H1 (cell line): ENCODE measurements at regions not wholly inside any gene's neighbourhood (a gene's known extent, or its start where the extent isn't known, plus 50 kb on each side); places are given as distances from the start of the nearest gene placed in this dataset.

ENCODE experiments used
- BCL11A ChIP-seq, 2 experiments: IDR thresholded peaks; one replicate each; pipeline ENCODE4 v1.6.1; 2011; ENCODE audit warnings: low read depth in 2 of 2, low read length in 2 of 2, mild to moderate bottlenecking in 2 of 2
- CREB1 ChIP-seq: IDR thresholded peaks from 2 replicates; pipeline ENCODE4 v1.6.1; 2012; ENCODE audit warnings: inconsistent platforms
- KDM1A ChIP-seq: fragments of 200-600, 300-600 bp; sonication (generic); IDR thresholded peaks from 2 replicates; pipeline ENCODE4 v1.7.1; 2016; ENCODE audit warnings: mild to moderate bottlenecking, low read length, borderline replicate concordance
- NRF1 ChIP-seq: IDR thresholded peaks from 2 replicates; pipeline ENCODE4 v1.6.1; 2011; ENCODE audit warnings: mild to moderate bottlenecking, low read depth, low read length, improper control_type of control experiment
- TAF7 ChIP-seq: optimal IDR thresholded peaks from 2 replicates; pipeline ENCODE3; 2011; ENCODE audit warnings: low read depth, mild to moderate bottlenecking, inconsistent platforms, low read length, moderate library complexity, borderline replicate concordance
- TF ChIP-seq, protein P1 (sequence below): fragments of 300-600 bp; sonication (generic); IDR thresholded peaks from 2 replicates; pipeline ENCODE4 v1.7.1; 2012; ENCODE audit warnings: low read length, moderate library complexity, mild to moderate bottlenecking, inconsistent platforms; ENCODE audit not compliant: insufficient replicate concordance
- TF ChIP-seq, protein P2 (sequence below): IDR thresholded peaks from 2 replicates; pipeline ENCODE4 v1.6.1; 2012; ENCODE audit warnings: low read length, inconsistent platforms

DNA sequence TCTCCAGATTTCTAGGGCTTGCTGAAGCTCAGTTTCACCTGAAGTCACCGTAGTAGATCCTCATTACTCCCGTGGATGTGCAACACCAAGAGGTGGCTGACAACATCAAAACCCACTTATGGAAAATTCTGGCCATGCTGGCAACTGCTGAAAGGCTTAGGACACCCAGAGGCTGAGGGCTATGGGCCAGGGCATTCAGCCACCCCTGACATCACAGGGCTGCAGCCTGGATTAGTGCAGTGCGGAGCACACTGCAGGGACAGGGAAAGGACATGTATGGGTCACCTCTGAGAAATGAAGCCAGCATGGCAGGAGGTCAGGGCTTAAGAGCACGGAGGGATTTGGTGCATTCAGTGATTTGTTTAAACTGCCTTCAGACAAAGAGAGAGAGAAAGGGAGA, 300.6 kb downstream of the TDRD15 start (continued):
- TF ChIP-seq, protein P1, sequence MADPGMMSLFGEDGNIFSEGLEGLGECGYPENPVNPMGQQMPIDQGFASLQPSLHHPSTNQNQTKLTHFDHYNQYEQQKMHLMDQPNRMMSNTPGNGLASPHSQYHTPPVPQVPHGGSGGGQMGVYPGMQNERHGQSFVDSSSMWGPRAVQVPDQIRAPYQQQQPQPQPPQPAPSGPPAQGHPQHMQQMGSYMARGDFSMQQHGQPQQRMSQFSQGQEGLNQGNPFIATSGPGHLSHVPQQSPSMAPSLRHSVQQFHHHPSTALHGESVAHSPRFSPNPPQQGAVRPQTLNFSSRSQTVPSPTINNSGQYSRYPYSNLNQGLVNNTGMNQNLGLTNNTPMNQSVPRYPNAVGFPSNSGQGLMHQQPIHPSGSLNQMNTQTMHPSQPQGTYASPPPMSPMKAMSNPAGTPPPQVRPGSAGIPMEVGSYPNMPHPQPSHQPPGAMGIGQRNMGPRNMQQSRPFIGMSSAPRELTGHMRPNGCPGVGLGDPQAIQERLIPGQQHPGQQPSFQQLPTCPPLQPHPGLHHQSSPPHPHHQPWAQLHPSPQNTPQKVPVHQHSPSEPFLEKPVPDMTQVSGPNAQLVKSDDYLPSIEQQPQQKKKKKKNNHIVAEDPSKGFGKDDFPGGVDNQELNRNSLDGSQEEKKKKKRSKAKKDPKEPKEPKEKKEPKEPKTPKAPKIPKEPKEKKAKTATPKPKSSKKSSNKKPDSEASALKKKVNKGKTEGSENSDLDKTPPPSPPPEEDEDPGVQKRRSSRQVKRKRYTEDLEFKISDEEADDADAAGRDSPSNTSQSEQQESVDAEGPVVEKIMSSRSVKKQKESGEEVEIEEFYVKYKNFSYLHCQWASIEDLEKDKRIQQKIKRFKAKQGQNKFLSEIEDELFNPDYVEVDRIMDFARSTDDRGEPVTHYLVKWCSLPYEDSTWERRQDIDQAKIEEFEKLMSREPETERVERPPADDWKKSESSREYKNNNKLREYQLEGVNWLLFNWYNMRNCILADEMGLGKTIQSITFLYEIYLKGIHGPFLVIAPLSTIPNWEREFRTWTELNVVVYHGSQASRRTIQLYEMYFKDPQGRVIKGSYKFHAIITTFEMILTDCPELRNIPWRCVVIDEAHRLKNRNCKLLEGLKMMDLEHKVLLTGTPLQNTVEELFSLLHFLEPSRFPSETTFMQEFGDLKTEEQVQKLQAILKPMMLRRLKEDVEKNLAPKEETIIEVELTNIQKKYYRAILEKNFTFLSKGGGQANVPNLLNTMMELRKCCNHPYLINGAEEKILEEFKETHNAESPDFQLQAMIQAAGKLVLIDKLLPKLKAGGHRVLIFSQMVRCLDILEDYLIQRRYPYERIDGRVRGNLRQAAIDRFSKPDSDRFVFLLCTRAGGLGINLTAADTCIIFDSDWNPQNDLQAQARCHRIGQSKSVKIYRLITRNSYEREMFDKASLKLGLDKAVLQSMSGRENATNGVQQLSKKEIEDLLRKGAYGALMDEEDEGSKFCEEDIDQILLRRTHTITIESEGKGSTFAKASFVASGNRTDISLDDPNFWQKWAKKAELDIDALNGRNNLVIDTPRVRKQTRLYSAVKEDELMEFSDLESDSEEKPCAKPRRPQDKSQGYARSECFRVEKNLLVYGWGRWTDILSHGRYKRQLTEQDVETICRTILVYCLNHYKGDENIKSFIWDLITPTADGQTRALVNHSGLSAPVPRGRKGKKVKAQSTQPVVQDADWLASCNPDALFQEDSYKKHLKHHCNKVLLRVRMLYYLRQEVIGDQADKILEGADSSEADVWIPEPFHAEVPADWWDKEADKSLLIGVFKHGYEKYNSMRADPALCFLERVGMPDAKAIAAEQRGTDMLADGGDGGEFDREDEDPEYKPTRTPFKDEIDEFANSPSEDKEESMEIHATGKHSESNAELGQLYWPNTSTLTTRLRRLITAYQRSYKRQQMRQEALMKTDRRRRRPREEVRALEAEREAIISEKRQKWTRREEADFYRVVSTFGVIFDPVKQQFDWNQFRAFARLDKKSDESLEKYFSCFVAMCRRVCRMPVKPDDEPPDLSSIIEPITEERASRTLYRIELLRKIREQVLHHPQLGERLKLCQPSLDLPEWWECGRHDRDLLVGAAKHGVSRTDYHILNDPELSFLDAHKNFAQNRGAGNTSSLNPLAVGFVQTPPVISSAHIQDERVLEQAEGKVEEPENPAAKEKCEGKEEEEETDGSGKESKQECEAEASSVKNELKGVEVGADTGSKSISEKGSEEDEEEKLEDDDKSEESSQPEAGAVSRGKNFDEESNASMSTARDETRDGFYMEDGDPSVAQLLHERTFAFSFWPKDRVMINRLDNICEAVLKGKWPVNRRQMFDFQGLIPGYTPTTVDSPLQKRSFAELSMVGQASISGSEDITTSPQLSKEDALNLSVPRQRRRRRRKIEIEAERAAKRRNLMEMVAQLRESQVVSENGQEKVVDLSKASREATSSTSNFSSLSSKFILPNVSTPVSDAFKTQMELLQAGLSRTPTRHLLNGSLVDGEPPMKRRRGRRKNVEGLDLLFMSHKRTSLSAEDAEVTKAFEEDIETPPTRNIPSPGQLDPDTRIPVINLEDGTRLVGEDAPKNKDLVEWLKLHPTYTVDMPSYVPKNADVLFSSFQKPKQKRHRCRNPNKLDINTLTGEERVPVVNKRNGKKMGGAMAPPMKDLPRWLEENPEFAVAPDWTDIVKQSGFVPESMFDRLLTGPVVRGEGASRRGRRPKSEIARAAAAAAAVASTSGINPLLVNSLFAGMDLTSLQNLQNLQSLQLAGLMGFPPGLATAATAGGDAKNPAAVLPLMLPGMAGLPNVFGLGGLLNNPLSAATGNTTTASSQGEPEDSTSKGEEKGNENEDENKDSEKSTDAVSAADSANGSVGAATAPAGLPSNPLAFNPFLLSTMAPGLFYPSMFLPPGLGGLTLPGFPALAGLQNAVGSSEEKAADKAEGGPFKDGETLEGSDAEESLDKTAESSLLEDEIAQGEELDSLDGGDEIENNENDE, result no peak
- TF ChIP-seq KDM1A, result no peak
- no peak for TF ChIP-seq NRF1
- no peak for TF ChIP-seq BCL11A (IDR thresholded peaks at IDR 0.05; ENCODE audit: low read depth in 2 of 2, low read length in 2 of 2)
- TF ChIP-seq, protein P2, sequence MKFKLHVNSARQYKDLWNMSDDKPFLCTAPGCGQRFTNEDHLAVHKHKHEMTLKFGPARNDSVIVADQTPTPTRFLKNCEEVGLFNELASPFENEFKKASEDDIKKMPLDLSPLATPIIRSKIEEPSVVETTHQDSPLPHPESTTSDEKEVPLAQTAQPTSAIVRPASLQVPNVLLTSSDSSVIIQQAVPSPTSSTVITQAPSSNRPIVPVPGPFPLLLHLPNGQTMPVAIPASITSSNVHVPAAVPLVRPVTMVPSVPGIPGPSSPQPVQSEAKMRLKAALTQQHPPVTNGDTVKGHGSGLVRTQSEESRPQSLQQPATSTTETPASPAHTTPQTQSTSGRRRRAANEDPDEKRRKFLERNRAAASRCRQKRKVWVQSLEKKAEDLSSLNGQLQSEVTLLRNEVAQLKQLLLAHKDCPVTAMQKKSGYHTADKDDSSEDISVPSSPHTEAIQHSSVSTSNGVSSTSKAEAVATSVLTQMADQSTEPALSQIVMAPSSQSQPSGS, result no peak
- TF ChIP-seq CREB1, result no peak
- no peak for TF ChIP-seq TAF7
